ENCODE measurements at regions not wholly inside any gene's neighbourhood (a gene's known extent, or its start where the extent isn't known, plus 50 kb on each side); places are given as distances from the start of the nearest gene placed in this dataset.

- TF ChIP-seq CTCF (IDR thresholded peaks at IDR 0.05) (no peak), ZFX (IDR thresholded peaks at IDR 0.05; ENCODE audit: borderline replicate concordance) (no peak)
These were observed 533.3 kb downstream of the TMA16 start for GRCh38 chr4:164027805-164028204.

All from 22Rv1 (cell line).